HepG2 (cell line): ENCODE measurements at regions not wholly inside any gene's neighbourhood (a gene's known extent, or its start where the extent isn't known, plus 50 kb on each side); places are given as distances from the start of the nearest gene placed in this dataset.

Experiments used
- ATAC-seq: fragments of 200-7000 bp; cut with Tn5 transposase; 3 replicates; pipeline ENCODE4 v1.9.1; 2020; ENCODE audit warnings: mild to moderate bottlenecking, moderate library complexity
- BruUV-seq: library from RNA; stranded (reverse); fragments of 400-500 nt; replicated peaks from 2 replicates; lab custom pipeline; 2021; lab: Mats Ljungman, UMichigan
- CTCF ChIA-PET: fragments of 300-600 bp; formaldehyde crosslinking; extraction: SDS; loops from one replicate; lab custom pipeline; 2021; ENCODE audit warnings: low total read pairs, inconsistent platforms, low intra/inter-chr PET ratio; lab: Yijun Ruan, JAX
- POLR2A ChIA-PET: fragments of 350-600 bp; sonication (Branson Sonifier 250); formaldehyde crosslinking; loops from one replicate; lab custom pipeline; 2020; ENCODE audit warnings: antibody characterized with exemption, inconsistent platforms; lab: Yijun Ruan, JAX
- DNase-seq: peaks from one replicate; pipeline ENCODE4 v3.0.0-alpha.2; 2015; ENCODE audit warnings: low spot score
- FAIRE-seq: peaks from 3 replicates; lab custom pipeline; 2011; peaks lifted over from hg19 to GRCh38; lab: Jason Lieb, UNC
- H2AFZ ChIP-seq: one replicate; pipeline ENCODE4 v1.6.1; 2011; ENCODE audit warnings: low read length, inconsistent platforms
- H3K27ac ChIP-seq: fragments of 300-600 bp; 3 replicates; pipeline ENCODE4 v1.8.0; 2011; ENCODE audit warnings: mixed run types, mild to moderate bottlenecking, mixed read lengths, low read length, inconsistent platforms; ENCODE audit not compliant: insufficient read depth; ENCODE audit errors: extremely low read length
- H3K27me3 ChIP-seq, 2 experiments: fragments of 200-600 bp in 1 of 2; 2 replicates in 1 of 2; 3 replicates in 1 of 2; pipeline versions ENCODE4 v1.6.0 to v1.8.0; 2011; ENCODE audit warnings: low read length in 2 of 2, mild to moderate bottlenecking in 2 of 2, moderate library complexity in 2 of 2, inconsistent platforms in 1 of 2; ENCODE audit not compliant: insufficient read depth in 2 of 2, control insufficient read depth in 1 of 2
- H3K36me3 ChIP-seq, 2 experiments: fragments of 200-600 bp in 1 of 2; replicated peaks in 1 of 2; 2 replicates in 1 of 2; 3 replicates in 1 of 2; pipeline versions ENCODE4 v1.5.1 to v1.8.0; 2011; ENCODE audit warnings: low read length in 2 of 2, inconsistent platforms in 1 of 2; ENCODE audit not compliant: insufficient read depth in 2 of 2, control insufficient read depth in 1 of 2
- H3K4me1 ChIP-seq: 2 replicates; pipeline ENCODE4 v1.5.1; 2012; ENCODE audit warnings: low read length, inconsistent platforms; ENCODE audit not compliant: insufficient read depth
- H3K4me2 ChIP-seq: 2 replicates; pipeline ENCODE4 v1.6.0; 2011; ENCODE audit warnings: low read depth, low read length, inconsistent platforms
- H3K4me3 ChIP-seq, 3 experiments: fragments of 200-600 bp in 1 of 3; sonication (generic), shearing (Covaris generic) in 1 of 3; replicated peaks in 1 of 3; 2 replicates each; pipeline ENCODE4 v1.5.1; 2011 to 2016; ENCODE audit warnings: low read length in 3 of 3, inconsistent platforms in 2 of 3, low read depth in 2 of 3, mild to moderate bottlenecking in 2 of 3, control low read depth in 1 of 3, mixed read lengths in 1 of 3; ENCODE audit not compliant: insufficient read depth in 1 of 3
- H3K79me2 ChIP-seq: one replicate; pipeline ENCODE4 v1.6.1; 2011; ENCODE audit warnings: low read length, inconsistent platforms; ENCODE audit not compliant: insufficient read depth
- H3K9ac ChIP-seq: 2 replicates; pipeline ENCODE4 v1.6.0; 2011; ENCODE audit warnings: mild to moderate bottlenecking, low read depth, low read length, inconsistent platforms; ENCODE audit not compliant: insufficient read depth
- H3K9me3 ChIP-seq: 2 replicates; pipeline ENCODE4 v1.5.1; 2012; ENCODE audit warnings: mild to moderate bottlenecking, low read length
- H4K20me1 ChIP-seq: 2 replicates; pipeline ENCODE4 v1.6.0; 2011; ENCODE audit warnings: inconsistent platforms, mild to moderate bottlenecking, low read length, moderate library complexity; ENCODE audit not compliant: insufficient read depth
- ADNP ChIP-seq: sonication (generic); formaldehyde crosslinking; IDR thresholded peaks from 2 replicates; pipeline ENCODE4 v1.4.0; 2020; ENCODE audit warnings: missing genetic modification reagents
- BRF2 ChIP-seq: sonication (generic); formaldehyde crosslinking; IDR thresholded peaks from 2 replicates; pipeline ENCODE4 v1.8.1; 2022; ENCODE audit warnings: mild to moderate bottlenecking, missing genetic modification reagents
- FOSL1 ChIP-seq: sonication (generic); formaldehyde crosslinking; IDR thresholded peaks from 2 replicates; pipeline ENCODE4 v1.9.0; 2021; ENCODE audit warnings: missing genetic modification reagents, borderline replicate concordance
- HNRNPH1 ChIP-seq: fragments of 200-400 bp; formaldehyde crosslinking; optimal IDR thresholded peaks from 2 replicates; pipeline ENCODE3; 2017; ENCODE audit warnings: mild to moderate bottlenecking, low read depth, low read length
- HNRNPK ChIP-seq: fragments of 200-400 bp; formaldehyde crosslinking; IDR thresholded peaks from 2 replicates; pipeline ENCODE4 v1.6.1; 2018; ENCODE audit warnings: low read length, low read depth, moderate library complexity, mild to moderate bottlenecking; ENCODE audit not compliant: poor library complexity, severe bottlenecking
- ISL2 ChIP-seq: sonication (generic); formaldehyde crosslinking; IDR thresholded peaks from 2 replicates; pipeline ENCODE4 v1.5.0; 2020; ENCODE audit warnings: missing genetic modification reagents
- KLF13 ChIP-seq: sonication (generic); formaldehyde crosslinking; IDR thresholded peaks from 2 replicates; pipeline ENCODE4 v1.4.0; 2020; ENCODE audit warnings: mild to moderate bottlenecking, missing genetic modification reagents
- MTF1 ChIP-seq: sonication (generic); formaldehyde crosslinking; IDR thresholded peaks from 2 replicates; pipeline ENCODE4 v1.5.0; 2020; ENCODE audit warnings: missing genetic modification reagents
- MXD3 ChIP-seq: IDR thresholded peaks from 2 replicates; pipeline ENCODE4 v1.6.1; 2016; ENCODE audit warnings: mild to moderate bottlenecking, missing biosample characterization, missing genetic modification reagents
- NR1H2 ChIP-seq: sonication (generic); formaldehyde crosslinking; IDR thresholded peaks from 2 replicates; pipeline ENCODE4 v1.8.1; 2022; ENCODE audit warnings: low read depth, missing genetic modification reagents, borderline replicate concordance
- POLR2AphosphoS2 ChIP-seq: IDR thresholded peaks from 2 replicates; pipeline ENCODE4 v1.6.1; 2011; ENCODE audit warnings: low read depth, low read length, improper control_type of control experiment
- PTBP1 ChIP-seq: fragments of 200-400 bp; formaldehyde crosslinking; IDR thresholded peaks from 2 replicates; pipeline ENCODE4 v1.6.1; 2018; ENCODE audit warnings: low read length, low read depth; ENCODE audit not compliant: poor library complexity, severe bottlenecking
- RFXANK ChIP-seq: IDR thresholded peaks from 2 replicates; pipeline ENCODE4 v1.6.1; 2016
- ZFP1 ChIP-seq: IDR thresholded peaks from 2 replicates; pipeline ENCODE4 v1.6.1; 2016
- ZHX2 ChIP-seq, 2 experiments: sonication (generic) in 1 of 2; formaldehyde crosslinking in 1 of 2; IDR thresholded peaks; 2 replicates each; pipeline versions ENCODE4 v1.6.1 to v1.9.0; 2014 to 2022; ENCODE audit warnings: antibody characterized with exemption in 1 of 2, borderline replicate concordance in 1 of 2, inconsistent platforms in 1 of 2, low read depth in 1 of 2, missing genetic modification reagents in 1 of 2
- ZMYM4 ChIP-seq: sonication (generic); formaldehyde crosslinking; IDR thresholded peaks from 2 replicates; pipeline ENCODE4 v1.8.1; 2023; ENCODE audit warnings: mild to moderate bottlenecking, missing genetic modification reagents
- ZNF7 ChIP-seq: IDR thresholded peaks from 2 replicates; pipeline ENCODE4 v1.6.1; 2016; ENCODE audit warnings: missing biosample characterization, missing genetic modification reagents
- ZNF75D ChIP-seq: sonication (generic); formaldehyde crosslinking; IDR thresholded peaks from 2 replicates; pipeline ENCODE4 v1.8.1; 2023; ENCODE audit warnings: missing genetic modification reagents, mild to moderate bottlenecking, borderline replicate concordance
- ZNF790 ChIP-seq: sonication (generic); formaldehyde crosslinking; IDR thresholded peaks from 2 replicates; pipeline ENCODE4 v1.8.0; 2022; ENCODE audit warnings: missing genetic modification reagents, mild to moderate bottlenecking, borderline replicate concordance
- WGBS: methylation state at CpG from one replicate; pipeline ENCODE4 v1.1.6; 2017; ENCODE audit warnings: low lambda C conversion rate; 5-methylcytosine and 5-hydroxymethylcytosine counted together
- in situ Hi-C: cut with HindIII; loops from 2 replicates; pipeline ENCODE4 v1.10.0; 2017; ENCODE audit warnings: low pct_unique_long_range_greater_than_20kb; ENCODE audit not compliant: extremely low pct_ligation_motif_present
- intact Hi-C: fragments of 100-400 bp; cut with micrococcal nuclease; formaldehyde crosslinking; loops from one replicate; pipeline ENCODE4 v1.10.0; 2022; ENCODE audit not compliant: unreplicated experiment

- FAIRE-seq (no peak), DNase-seq (no peak), ATAC-seq (no peak)
- H3K9ac ChIP-seq = no peak overlapping the region
- H3K36me3 ChIP-seq = no peaks in the 10 kb centered on the region
- CTCF ChIA-PET = no interaction called here
- WGBS = 39% methylated on average over 4 of the region's 4 CpGs
- no peaks in the 10 kb centered on the region for H4K20me1 ChIP-seq
- intact Hi-C loops = no loop called here
- H3K9me3 ChIP-seq = no peaks in the 10 kb centered on the region
- no peak overlapping the region for H3K27ac ChIP-seq
- no peak overlapping the region for H3K4me3 ChIP-seq
- no TSS peak for BruUV-seq
- in situ Hi-C loops = no loop called here
- no peak overlapping the region for H2AFZ ChIP-seq
- H3K4me1 ChIP-seq = no peaks in the 10 kb centered on the region
- no peaks in the 10 kb centered on the region for H3K27me3 ChIP-seq
- no peaks in the 10 kb centered on the region for H3K79me2 ChIP-seq
- no peak for TF ChIP-seq ZNF7 (CRISPR knock-in tag)
- no peak for TF ChIP-seq ZMYM4 (CRISPR knock-in tag)
- no peak for TF ChIP-seq RFXANK
- TF ChIP-seq PTBP1 = no peak
- no peak for TF ChIP-seq ZNF75D (CRISPR knock-in tag)
- no peak for TF ChIP-seq POLR2AphosphoS2
- TF ChIP-seq KLF13 (CRISPR knock-in tag) = no peak
- TF ChIP-seq ZNF790 (CRISPR knock-in tag) = no peak
- TF ChIP-seq NR1H2 = no peak
- no peak for TF ChIP-seq FOSL1 (CRISPR knock-in tag)
- no peak for TF ChIP-seq ISL2 (CRISPR knock-in tag)
- TF ChIP-seq ZFP1 (CRISPR knock-in tag) = no peak
- TF ChIP-seq ZHX2 (IDR thresholded peaks at IDR 0.05; ENCODE audit: low read depth) = no peak
- no peak for TF ChIP-seq ZHX2 (CRISPR knock-in tag; IDR thresholded peaks at IDR 0.05; ENCODE audit: borderline replicate concordance)
- no peak for TF ChIP-seq ADNP
- no peak for TF ChIP-seq BRF2 (CRISPR knock-in tag)
- TF ChIP-seq HNRNPH1 = no peak
- no peak for TF ChIP-seq MTF1 (CRISPR knock-in tag)
- no peak for TF ChIP-seq HNRNPK
- TF ChIP-seq MXD3 (CRISPR knock-in tag) = no peak
- TF ChIP-seq, all 625 proteins: peak for 0
- POLR2A ChIA-PET = no interaction called here
- no peak overlapping the region for H3K4me2 ChIP-seq
Observed at GRCh38 chr10:60502621-60503020, 112.9 kb upstream of the ANK3 start.
